Osteocyte (in vitro differentiated cells): ENCODE measurements at regions not wholly inside any gene's neighbourhood (a gene's known extent, or its start where the extent isn't known, plus 50 kb on each side); places are given as distances from the start of the nearest gene placed in this dataset.
"Not testable (repeated sequence)": the region's sequence is repeated elsewhere in the genome, so short reads cannot be mapped to it uniquely, and the experiment has no call there.

Experiments
- DNase-seq: peaks from one replicate; pipeline ENCODE4 v3.0.0; 2021; ENCODE audit warnings: mixed read lengths; ENCODE audit not compliant: unreplicated experiment; ENCODE audit errors: extremely low spot score
- H3K27ac Mint-ChIP-seq: one replicate; pipeline ENCODE4 v1.8.0; 2021; ENCODE audit warnings: mild to moderate bottlenecking, mixed read lengths; ENCODE audit not compliant: unreplicated experiment
- H3K27me3 Mint-ChIP-seq: one replicate; pipeline ENCODE4 v1.8.0; 2021; ENCODE audit warnings: mixed read lengths; ENCODE audit not compliant: unreplicated experiment
- H3K36me3 Mint-ChIP-seq: one replicate; pipeline ENCODE4 v1.8.0; 2021; ENCODE audit warnings: mixed read lengths; ENCODE audit not compliant: unreplicated experiment
- H3K4me1 Mint-ChIP-seq: one replicate; pipeline ENCODE4 v1.8.0; 2021; ENCODE audit warnings: mixed read lengths; ENCODE audit not compliant: unreplicated experiment
- H3K4me3 Mint-ChIP-seq: one replicate; pipeline ENCODE4 v1.8.0; 2021; ENCODE audit warnings: mild to moderate bottlenecking, moderate library complexity, mixed read lengths; ENCODE audit not compliant: unreplicated experiment
- H3K9me3 Mint-ChIP-seq: one replicate; pipeline ENCODE4 v1.8.0; 2021; ENCODE audit warnings: mixed read lengths; ENCODE audit not compliant: unreplicated experiment
- CTCF ChIP-seq: fragments of 200-600 bp; sonication (generic); IDR thresholded peaks from 2 replicates; pipeline ENCODE4 v1.5.0; 2021; ENCODE audit warnings: antibody characterized with exemption, mild to moderate bottlenecking, moderate library complexity

- Mint-ChIP-seq H3K27me3 (peaks cover 36% of the 10 kb centered on the region), H3K9me3 (peaks cover 8% of the 10 kb centered on the region), H3K4me1 (no peaks in the 10 kb centered on the region), H3K4me3 (no peak overlapping the region), H3K36me3 (no peaks in the 10 kb centered on the region), H3K27ac (no peak overlapping the region)
- TF ChIP-seq CTCF = no peak
- no peak for DNase-seq
These were observed 101.1 kb upstream of the GALNT18 start for GRCh38 chr11:11722861-11723260.

- Mint-ChIP-seq H3K4me3 (no peak overlapping the region), H3K27me3 (peaks cover 32% of the 10 kb centered on the region), H3K9me3 (peaks cover 8% of the 10 kb centered on the region), H3K4me1 (no peaks in the 10 kb centered on the region), H3K27ac (no peak overlapping the region), H3K36me3 (no peaks in the 10 kb centered on the region)
- no peak for DNase-seq
- no peak for TF ChIP-seq CTCF
These were observed 100.4 kb upstream of the GALNT18 start for GRCh38 chr11:11722246-11722645.

GRCh38 chr11:11718511-11718910, 96.7 kb upstream of the GALNT18 start:
- peaks cover 4% of the 10 kb centered on the region for H3K36me3 Mint-ChIP-seq
- H3K4me1 Mint-ChIP-seq = no peaks in the 10 kb centered on the region
- no peak overlapping the region for H3K27ac Mint-ChIP-seq
- TF ChIP-seq CTCF = no peak
- no peak overlapping the region for H3K4me3 Mint-ChIP-seq
- H3K9me3 Mint-ChIP-seq = peaks cover 23% of the 10 kb centered on the region
- no peak for DNase-seq
- H3K27me3 Mint-ChIP-seq = peaks cover 20% of the 10 kb centered on the region

GRCh38 chr11:11717064-11717725, 95.4 kb upstream of the GALNT18 start:
- TF ChIP-seq CTCF = no peak
- Mint-ChIP-seq H3K36me3 (peaks cover 4% of the 10 kb centered on the region), H3K27ac (no peak overlapping the region), H3K4me3 (no peak overlapping the region), H3K27me3 (peaks cover 23% of the 10 kb centered on the region), H3K9me3 (peaks cover 23% of the 10 kb centered on the region), H3K4me1 (no peaks in the 10 kb centered on the region)
- no peak for DNase-seq

GRCh38 chr11:11715075-11715474, 93.3 kb upstream of the GALNT18 start:
- Mint-ChIP-seq H3K9me3 (peaks cover 15% of the 10 kb centered on the region), H3K27me3 (peaks cover 30% of the 10 kb centered on the region)
- not testable (repeated sequence) for H3K36me3 Mint-ChIP-seq, H3K4me3 Mint-ChIP-seq, H3K4me1 Mint-ChIP-seq, H3K27ac Mint-ChIP-seq, DNase-seq

- DNase-seq = no peak
- H3K27ac Mint-ChIP-seq = no peak overlapping the region
- H3K27me3 Mint-ChIP-seq = peaks cover 44% of the 10 kb centered on the region
- H3K4me1 Mint-ChIP-seq = no peaks in the 10 kb centered on the region
- H3K9me3 Mint-ChIP-seq = peaks cover 8% of the 10 kb centered on the region
- no peak overlapping the region for H3K4me3 Mint-ChIP-seq
- TF ChIP-seq CTCF = no peak
- H3K36me3 Mint-ChIP-seq = peaks cover 2% of the 10 kb centered on the region
These were observed 88.8 kb upstream of the GALNT18 start for GRCh38 chr11:11710556-11710955.
